Thoracic aorta (tissue), 2 donors: ENCODE measurements at regions not wholly inside any gene's neighbourhood (a gene's known extent, or its start where the extent isn't known, plus 50 kb on each side); places are given as distances from the start of the nearest gene placed in this dataset.

Source experiments
- ATAC-seq: fragments of 150-250 bp; one replicate; pipeline ENCODE4 v1.8.0; 2017; ENCODE audit warnings: low read depth; ENCODE audit not compliant: insufficient number of reproducible peaks, low FRiP score
- DNase-seq: peaks from one replicate; pipeline ENCODE4 v3.0.0-alpha.2; 2020; ENCODE audit warnings: low spot score
- H3K27ac ChIP-seq, 2 donors: fragments of 200-600 bp; sonication (generic); 1 replicate in 1 of 2; 2 replicates in 1 of 2; pipeline ENCODE4 v1.5.1; 2016; ENCODE audit warnings: mild to moderate bottlenecking in 2 of 2, moderate library complexity in 2 of 2
- H3K27me3 ChIP-seq: fragments of 200-600 bp; sonication (generic); replicated peaks from 2 replicates; pipeline ENCODE4 v1.6.0; 2016; ENCODE audit warnings: mild to moderate bottlenecking; ENCODE audit not compliant: insufficient read depth
- H3K36me3 ChIP-seq: fragments of 200-600 bp; sonication (generic); one replicate; pipeline ENCODE4 v1.5.1; 2016
- H3K4me1 ChIP-seq, 2 donors: fragments of 200-600 bp; sonication (generic); 1 replicate in 1 of 2; 2 replicates in 1 of 2; pipeline versions ENCODE4 v1.5.1 to v1.6.0; 2016; ENCODE audit warnings: low read depth in 2 of 2, mild to moderate bottlenecking in 1 of 2; ENCODE audit not compliant: control insufficient read depth in 1 of 2
- H3K4me3 ChIP-seq: fragments of 200-600 bp; sonication (generic); 2 replicates; pipeline ENCODE4 v1.5.1; 2016; ENCODE audit warnings: mild to moderate bottlenecking
- H3K9me3 ChIP-seq: fragments of 200-600 bp; sonication (generic); 2 replicates; pipeline ENCODE4 v1.5.1; 2016
- CTCF ChIP-seq: fragments of 200-600 bp; sonication (generic); IDR thresholded peaks from one replicate; pipeline ENCODE4 v1.5.1; 2019; ENCODE audit warnings: antibody characterized with exemption

DNA sequence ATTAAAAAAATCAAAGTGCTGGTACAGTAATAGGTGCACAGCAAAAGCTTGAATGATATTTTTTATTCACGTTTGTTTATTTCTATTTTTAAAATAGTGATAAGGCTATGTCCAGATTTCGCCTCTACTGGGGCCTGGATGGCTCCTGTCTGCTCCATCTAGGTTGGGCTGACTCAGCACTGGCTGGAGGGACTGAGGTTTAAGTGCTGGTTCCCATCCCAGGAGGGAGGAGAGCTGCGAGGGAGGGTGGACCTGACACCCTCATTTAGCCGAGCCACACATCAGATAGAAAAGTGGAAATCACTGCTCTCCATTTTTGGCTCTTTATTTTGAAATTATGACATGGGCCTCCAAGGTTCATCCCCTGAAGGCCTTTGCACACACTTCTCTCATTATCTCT is 95.4 kb upstream of the AGBL1 start:
- no peak for TF ChIP-seq CTCF

DNA sequence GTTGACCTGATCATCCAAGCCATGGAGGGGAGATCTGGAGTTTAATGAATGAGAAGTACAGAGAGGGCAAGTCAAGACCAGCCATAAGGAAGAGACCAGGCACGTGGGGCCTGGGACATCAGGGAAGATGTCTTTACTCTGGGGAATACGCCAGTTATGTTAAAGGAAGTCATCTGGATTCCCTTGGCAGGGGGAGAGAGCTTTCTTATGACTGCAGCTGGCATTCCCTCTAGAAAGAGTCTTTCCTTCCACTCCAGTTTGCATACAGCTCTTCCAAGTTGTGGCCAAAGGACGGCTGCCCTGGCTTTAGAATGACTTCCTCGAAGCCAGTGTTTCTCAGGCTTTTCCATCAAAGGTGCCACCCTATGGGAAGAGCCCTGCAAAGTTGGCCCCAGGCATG is 93.6 kb upstream of the AGBL1 start:
- H3K27me3 ChIP-seq, result no peaks in the 10 kb centered on the region
- no peaks in the 10 kb centered on the region for H3K9me3 ChIP-seq
- ATAC-seq (no peak), DNase-seq (no peak)
- no peak overlapping the region for H3K27ac ChIP-seq
- TF ChIP-seq CTCF, result no peak
- H3K4me3 ChIP-seq, result no peak overlapping the region
- H3K4me1 ChIP-seq, result no peaks in the 10 kb centered on the region
- no peaks in the 10 kb centered on the region for H3K36me3 ChIP-seq

More for the DNA sequence above, 95.4 kb upstream of the AGBL1 start:
- no peak overlapping the region for H3K27ac ChIP-seq
- H3K36me3 ChIP-seq, result no peaks in the 10 kb centered on the region
- no peak for DNase-seq
- H3K4me1 ChIP-seq, result no peaks in the 10 kb centered on the region
- no peak for ATAC-seq
- H3K4me3 ChIP-seq, result no peak overlapping the region
- no peaks in the 10 kb centered on the region for H3K9me3 ChIP-seq
- H3K27me3 ChIP-seq, result no peaks in the 10 kb centered on the region

DNA sequence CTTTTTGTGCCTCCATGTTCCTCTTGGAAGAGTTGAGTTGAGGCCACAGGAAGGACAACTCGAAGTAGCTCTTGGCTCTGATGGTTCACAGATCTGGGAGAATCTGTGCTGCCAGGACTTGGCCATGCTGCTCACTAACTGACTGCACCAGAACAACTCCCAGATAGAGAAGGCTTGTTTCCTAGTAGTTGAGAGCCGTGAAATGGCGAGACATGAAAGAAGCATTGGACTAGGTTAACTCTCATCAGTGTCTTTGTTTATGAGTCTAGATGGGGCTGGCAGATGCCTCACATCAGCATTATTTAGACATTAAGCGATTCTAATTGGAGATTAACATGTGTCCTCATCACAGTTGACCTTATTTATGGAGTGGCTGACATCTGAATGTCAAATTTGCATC is 92.9 kb upstream of the AGBL1 start:
- Histone ChIP-seq H3K27ac (no peak overlapping the region), H3K9me3 (no peaks in the 10 kb centered on the region), H3K27me3 (no peaks in the 10 kb centered on the region), H3K36me3 (no peaks in the 10 kb centered on the region), H3K4me3 (no peak overlapping the region), H3K4me1 (no peaks in the 10 kb centered on the region)
- TF ChIP-seq CTCF, result no peak
- ATAC-seq (no peak), DNase-seq (no peak)

DNA sequence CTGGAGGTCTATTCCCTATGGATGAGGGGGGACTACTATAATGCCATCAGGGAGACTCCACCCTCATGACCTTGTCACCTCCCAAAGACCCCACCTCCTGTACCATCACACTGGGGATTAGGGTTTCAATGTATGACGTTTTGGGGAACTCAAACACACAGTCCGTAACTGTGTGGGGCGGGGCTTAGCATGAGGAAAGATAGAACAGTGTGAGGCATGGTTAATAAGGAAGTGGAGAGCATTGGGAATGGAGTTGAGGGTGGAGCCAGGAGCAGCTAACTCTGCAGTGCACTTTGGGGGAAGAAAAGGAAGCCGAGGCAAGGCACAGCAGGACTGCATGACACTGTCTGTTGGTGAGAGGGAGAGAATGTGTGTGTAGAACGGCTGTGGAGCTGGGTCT is 90.9 kb upstream of the AGBL1 start:
- H3K27me3 ChIP-seq, result no peaks in the 10 kb centered on the region
- no peaks in the 10 kb centered on the region for H3K4me1 ChIP-seq
- no peak overlapping the region for H3K4me3 ChIP-seq
- ATAC-seq (no peak), DNase-seq (no peak)
- no peaks in the 10 kb centered on the region for H3K36me3 ChIP-seq
- H3K27ac ChIP-seq, result no peak overlapping the region
- no peak for TF ChIP-seq CTCF
- H3K9me3 ChIP-seq, result no peaks in the 10 kb centered on the region

GRCh38 chr15:85992224-85992623 is 87.4 kb upstream of the AGBL1 start:
- Histone ChIP-seq H3K9me3 (peaks cover 3% of the 10 kb centered on the region), H3K4me3 (no peak overlapping the region), H3K4me1 (no peaks in the 10 kb centered on the region), H3K27ac (no peak overlapping the region), H3K36me3 (no peaks in the 10 kb centered on the region), H3K27me3 (no peaks in the 10 kb centered on the region)
- ATAC-seq, result no peak
- TF ChIP-seq CTCF, result no peak
- DNase-seq, result no peak
